ENCODE measurements at regions not wholly inside any gene's neighbourhood (a gene's known extent, or its start where the extent isn't known, plus 50 kb on each side); places are given as distances from the start of the nearest gene placed in this dataset.

GRCh38 chr2:36069074-36069473 is 286.5 kb upstream of the CRIM1 start:
- DNase-seq (ENCODE audit: extremely low read depth, low read depth), result no peak

DNA sequence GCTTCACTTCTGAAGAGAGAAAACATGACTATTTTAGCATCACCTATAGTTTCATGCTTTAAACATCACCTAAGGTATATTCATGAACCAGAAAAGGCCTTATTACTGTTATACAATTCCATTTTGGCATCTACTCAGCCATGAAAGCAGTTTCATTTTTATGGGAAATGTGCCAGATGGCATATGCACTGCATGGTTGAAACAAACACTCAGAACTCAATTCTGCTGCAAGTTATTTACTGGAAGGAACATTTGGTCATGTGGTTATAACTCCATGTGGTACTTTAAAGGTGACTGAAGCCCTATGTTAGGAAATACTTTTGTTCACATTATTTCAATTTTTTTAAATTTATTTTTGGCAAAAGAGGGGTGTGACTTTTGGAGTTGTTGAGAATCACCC is 287.5 kb upstream of the CRIM1 start:
- no peak for DNase-seq (ENCODE audit: extremely low read depth, low read depth)

DNA sequence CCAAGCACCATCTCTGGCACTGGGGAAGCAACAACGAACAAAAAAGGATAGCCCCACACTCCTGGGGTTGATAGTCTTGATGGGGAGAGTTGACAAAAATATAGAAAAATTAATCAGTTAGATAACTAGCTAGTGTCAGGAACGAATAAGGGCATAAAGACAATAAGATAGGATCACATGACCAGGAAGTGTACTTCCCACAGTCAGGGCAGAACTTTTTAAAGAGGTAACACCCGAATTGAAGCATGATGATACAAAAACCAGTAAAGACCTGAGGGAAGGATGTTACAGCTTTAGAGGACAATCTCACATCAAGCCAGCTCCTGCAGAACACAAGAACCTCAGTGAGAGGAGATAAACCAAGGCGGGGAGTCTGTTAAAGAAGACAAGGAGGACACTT is 295.4 kb upstream of the CRIM1 start:
- no peak for DNase-seq (ENCODE audit: extremely low read depth, low read depth)

DNA sequence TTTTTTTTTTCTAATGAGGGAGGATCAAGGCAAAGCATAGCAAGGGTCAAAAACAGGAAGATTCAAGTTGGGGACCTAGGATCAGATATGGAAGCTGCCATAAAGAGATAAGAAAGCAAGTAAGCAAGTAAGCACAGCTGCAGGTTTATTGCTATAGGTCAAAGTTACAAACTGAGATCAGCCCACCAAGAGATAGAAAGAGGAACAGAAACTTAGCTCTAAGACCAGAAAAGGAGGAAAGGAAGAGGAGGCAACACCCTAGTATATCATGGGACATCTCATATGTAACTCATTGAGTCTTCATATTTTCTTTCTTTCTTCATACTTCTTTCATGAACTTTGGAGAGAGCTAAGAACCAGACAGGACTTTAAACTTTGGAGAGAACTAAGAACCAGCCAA is 295.9 kb upstream of the CRIM1 start:
- no peak for DNase-seq (ENCODE audit: extremely low read depth, low read depth)

- no peak for DNase-seq (ENCODE audit: extremely low read depth, low read depth)
Observed at GRCh38 chr2:36058953-36059352, 296.6 kb upstream of the CRIM1 start.

DNA sequence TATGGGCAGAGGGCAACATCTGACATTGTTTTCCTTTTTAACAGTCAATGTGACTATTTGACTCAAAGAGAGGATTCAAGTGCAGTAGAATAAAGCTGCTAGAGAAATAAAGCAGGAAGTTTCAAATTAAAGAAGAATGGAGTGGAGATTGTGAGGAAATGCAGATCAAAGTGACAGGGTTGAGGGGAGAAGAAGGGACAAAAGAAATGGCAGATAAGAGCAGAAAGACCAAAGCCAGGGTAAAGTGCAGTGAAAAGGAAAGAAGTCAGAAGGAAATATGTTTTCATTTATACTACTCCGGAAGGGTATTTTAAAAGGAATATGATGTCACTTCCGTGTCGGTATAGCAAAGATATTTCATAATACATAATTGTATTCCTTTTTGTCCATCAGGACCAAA is 297.5 kb upstream of the CRIM1 start:
- DNase-seq (ENCODE audit: extremely low read depth, low read depth), result no peak

DNA sequence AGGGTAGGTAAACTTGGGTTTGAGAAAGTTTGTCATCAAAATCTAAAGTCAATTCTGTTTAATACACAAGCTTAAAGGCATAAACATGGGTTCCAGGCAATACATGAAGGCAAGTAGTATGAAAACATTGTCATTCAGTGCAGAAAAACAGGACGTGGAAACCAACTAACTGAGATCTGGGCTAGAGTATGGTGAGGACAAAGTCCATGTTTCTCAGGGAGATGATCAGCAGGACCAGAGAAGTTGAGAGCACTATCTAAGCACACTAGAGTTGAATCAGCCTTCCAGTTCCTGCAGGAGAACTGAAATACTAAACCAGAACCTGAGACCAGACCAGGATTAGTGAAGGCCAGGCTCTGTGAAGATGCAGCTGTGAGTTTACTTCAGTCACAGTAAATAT is 302.8 kb upstream of the CRIM1 start:
- DNase-seq (ENCODE audit: extremely low read depth, low read depth), result no peak

DNA sequence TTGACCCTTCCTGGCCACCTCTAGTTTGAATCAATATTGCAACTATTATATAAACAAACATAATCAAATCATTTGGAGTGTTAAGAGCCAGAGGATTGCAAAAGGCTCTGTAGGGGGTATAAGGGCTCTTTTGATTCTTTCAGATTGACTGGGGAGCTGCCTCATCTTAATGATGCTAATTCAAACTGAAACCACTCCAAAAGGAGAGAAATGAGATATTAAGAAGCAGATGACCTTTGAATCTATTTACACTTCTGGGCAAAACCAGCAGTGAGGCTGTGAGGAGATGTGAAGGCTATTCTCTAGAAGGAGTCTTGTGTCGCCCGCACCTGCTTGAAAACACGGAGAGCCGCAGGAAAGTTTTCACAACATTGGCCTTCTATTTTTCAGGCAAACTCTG is 311.2 kb upstream of the CRIM1 start:
- DNase-seq (ENCODE audit: extremely low read depth, low read depth), result no peak

GRCh38 chr2:36035137-36035536 is 320.4 kb upstream of the CRIM1 start:
- no peak for DNase-seq (ENCODE audit: extremely low read depth, low read depth)

DNA sequence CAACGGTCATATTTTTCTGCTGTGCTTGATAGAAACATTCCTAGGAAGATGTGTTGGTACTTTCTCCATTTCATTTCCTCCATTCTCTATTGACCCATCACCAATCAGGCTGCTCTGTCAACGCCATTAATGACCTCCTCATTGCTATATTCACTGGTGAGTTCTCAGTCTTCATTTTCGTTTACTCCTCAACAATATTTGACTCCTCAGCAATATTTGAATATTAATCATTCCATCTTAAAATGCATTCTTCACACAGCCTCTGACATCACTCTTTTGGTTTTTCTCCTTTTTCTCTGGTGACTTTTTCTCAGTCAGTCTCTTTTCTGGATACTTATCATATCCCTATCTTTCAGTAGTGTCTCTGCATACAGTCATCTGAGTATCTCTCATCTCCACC is 323.5 kb upstream of the CRIM1 start:
- DNase-seq (ENCODE audit: extremely low read depth, low read depth), result no peak

DNA sequence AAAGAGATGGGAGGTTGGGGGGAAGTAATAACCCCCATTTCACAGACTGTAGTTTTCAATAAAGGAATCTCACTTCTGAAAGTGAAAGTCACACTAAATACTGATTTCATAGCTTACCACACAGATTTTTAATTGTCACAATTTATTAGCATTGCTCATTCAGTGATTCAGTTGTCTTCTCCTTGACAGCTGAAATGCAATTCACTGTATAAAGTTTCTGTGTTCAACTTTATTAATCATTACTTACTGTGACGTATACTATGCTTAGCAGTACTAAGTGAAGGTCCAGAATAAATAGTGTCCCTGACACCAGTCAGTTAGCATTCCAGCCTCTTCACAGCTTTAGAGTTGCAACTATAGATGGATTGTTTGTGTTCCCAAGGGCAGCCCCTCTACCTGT is 324.1 kb upstream of the CRIM1 start:
- no peak for DNase-seq (ENCODE audit: extremely low read depth, low read depth)

DNA sequence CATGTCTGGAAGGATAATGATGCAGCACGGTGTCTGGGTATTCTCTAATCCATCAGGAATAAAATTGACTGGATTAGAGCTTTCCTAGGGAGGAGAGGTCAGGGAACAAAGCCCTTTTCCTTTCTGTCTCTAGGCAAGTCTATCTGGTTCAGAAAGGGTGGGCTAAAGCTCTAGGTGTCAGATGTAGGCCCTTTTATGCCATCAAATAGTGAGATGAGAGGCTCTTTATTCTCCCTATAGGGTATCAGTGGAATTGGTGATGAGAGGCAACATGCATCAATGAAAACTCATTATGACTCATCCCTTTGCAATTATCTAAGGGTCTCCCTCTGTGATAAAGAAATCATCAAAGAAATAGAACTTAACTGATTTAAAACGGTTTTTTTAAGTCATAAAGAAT is 328.0 kb upstream of the CRIM1 start:
- no peak for DNase-seq (ENCODE audit: extremely low read depth, low read depth)

- DNase-seq (ENCODE audit: extremely low read depth, low read depth), result no peak
Observed at GRCh38 chr2:36013064-36013463, 342.5 kb upstream of the CRIM1 start.

- DNase-seq (ENCODE audit: extremely low read depth, low read depth), result no peak
Observed at GRCh38 chr2:36006444-36006843, 349.1 kb upstream of the CRIM1 start.

DNA sequence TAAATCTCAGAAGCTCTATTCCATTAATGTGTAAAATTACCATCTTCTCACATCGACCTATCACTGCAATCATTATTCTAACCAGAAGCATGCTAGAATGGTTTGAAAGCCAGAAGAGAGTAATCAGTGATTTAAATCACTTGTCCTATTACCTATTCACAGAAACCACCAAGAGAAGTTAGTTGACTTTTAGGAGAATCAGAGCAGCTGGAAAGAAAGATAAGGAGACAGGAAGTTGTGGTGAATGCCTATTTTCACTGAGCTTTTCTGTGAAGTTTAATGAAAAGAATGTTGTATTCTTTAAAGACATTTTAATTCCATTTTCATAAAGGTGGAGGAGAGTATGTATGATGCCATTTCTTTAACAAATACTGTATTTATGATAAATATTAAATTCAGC is 352.6 kb upstream of the CRIM1 start:
- no peak for DNase-seq (ENCODE audit: extremely low read depth, low read depth)

DNA sequence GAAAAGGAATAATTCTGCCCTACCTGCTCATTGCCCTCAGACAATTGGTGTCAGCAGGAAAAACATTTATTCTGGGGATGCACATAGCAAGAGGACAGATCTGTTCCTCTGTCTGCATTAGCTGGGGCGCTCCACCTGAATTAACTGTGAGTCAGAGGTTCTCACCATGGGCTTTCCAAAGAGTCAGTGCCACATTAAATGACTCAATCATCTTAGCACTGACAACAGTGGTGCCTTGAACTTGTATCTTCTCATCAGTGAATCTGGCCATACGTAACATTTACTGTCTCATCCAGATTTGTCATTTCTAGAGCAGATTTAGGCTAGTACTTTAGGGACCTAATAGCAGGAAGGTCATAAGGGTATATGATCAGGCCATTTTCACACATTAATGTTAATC is 358.1 kb upstream of the CRIM1 start:
- DNase-seq (ENCODE audit: extremely low read depth, low read depth), result no peak

DNA sequence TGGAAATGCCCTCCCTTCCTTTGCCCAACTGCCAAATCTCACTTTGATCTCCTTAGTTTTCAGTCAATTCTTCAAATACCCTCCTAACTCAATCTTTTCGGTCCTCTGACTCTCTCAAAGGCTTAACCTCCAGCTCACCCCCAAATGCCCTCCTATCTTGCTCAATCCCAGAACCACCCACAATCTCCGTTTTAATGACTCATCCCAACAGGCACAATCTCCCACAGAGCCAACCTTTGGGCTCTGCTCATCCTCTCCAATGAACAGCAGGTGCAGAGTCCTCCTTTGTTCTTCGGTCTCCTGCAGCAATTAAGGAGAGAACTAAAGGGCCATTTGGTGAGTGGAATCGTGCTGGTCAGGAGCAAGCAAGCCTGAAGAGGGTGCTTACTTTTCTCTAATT is 366.1 kb upstream of the CRIM1 start:
- DNase-seq (ENCODE audit: extremely low read depth, low read depth), result no peak

GRCh38 chr2:35989040-35989439 is 366.5 kb upstream of the CRIM1 start:
- no peak for DNase-seq (ENCODE audit: extremely low read depth, low read depth)

DNA sequence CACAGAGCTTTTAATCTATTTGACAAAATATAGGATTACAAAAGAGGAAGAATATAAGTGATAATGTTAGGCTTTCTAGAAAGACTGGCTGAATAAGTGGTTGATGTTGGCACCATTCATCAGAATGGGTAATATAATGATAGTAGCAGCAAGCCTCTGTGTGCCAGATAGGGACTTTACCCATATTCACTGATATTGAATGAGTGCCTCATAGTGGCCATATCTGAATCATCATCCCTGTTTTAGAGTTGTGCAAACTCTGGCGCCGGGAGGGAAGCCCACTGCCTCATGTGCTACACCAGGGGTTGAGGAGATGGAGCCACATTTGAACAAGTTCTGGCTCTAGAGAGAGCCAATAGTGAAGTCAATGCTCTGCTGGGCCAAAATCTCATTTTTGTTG is 368.7 kb upstream of the CRIM1 start:
- DNase-seq (ENCODE audit: extremely low read depth, low read depth), result no peak

DNA sequence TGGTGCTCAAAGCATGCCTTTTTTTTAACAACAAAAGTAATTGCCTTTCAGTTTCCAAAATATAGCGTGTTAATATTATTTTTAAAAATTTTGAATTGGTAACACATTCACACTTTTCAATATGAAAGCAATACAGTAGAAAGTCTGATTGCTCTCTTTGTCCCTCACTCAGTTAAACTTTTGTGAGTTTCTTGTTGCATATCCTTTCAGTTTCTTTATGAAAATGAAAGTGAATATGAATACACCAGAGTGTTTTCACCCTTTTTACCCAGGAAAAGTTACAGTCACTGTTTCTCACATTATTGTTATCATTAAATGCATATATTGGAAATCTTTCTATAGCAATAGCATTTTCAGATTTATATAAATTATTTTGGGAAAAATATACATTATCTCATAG is 377.4 kb upstream of the CRIM1 start:
- no peak for DNase-seq (ENCODE audit: extremely low read depth, low read depth)

- DNase-seq (ENCODE audit: extremely low read depth, low read depth), result no peak
Observed at GRCh38 chr2:35976611-35977010, 379.0 kb upstream of the CRIM1 start.

DNA sequence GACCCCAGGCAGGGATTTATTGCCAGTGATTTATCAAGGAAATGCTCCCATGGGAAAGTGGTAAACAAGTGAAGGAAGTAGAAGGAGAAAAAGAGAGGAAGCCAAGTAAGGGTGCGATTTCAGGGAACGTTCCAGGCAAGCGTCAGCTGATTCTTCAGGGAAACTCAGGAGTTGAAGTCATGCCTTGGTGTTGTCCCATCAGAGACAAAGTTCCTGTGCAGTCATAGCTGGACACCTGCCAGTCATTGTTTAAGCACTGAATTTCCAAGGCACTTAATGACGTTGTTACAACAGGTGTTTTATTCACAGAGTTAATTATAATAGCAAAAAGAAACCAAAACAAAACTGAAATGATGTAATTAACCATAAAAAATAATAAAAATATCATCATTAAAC is 381.8 kb upstream of the CRIM1 start:
- DNase-seq (ENCODE audit: extremely low read depth, low read depth), result no peak

DNA sequence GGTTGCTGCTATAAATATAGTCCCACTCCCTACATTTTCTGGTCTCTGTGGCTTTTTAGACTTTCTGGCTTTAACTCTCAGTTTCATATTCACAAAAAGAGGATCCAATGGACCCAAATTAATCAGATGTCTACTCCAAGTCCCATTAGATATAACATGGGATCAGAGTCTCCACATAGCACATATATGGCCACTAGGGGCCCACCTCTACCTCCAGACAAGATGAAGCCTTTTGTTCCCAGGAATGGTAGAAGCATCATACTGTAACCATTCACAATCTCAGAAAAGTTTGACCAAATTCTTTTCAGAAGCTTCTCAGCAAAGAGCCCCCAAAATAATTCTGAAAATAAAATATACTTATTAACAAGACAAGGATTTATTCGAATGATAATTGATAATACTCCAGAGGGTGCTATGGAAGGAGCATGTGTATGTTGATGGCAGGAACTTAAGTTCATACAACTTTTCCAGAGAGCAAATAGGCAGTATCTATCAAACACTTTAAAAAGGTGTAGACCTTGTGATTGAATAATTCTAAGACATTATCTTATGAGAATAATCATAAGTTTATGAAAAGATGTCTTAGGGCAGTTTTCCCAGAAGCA is 382.3 kb upstream of the CRIM1 start:
- peak; percentile 36 for DNase-seq (ENCODE audit: extremely low read depth, low read depth)

DNA sequence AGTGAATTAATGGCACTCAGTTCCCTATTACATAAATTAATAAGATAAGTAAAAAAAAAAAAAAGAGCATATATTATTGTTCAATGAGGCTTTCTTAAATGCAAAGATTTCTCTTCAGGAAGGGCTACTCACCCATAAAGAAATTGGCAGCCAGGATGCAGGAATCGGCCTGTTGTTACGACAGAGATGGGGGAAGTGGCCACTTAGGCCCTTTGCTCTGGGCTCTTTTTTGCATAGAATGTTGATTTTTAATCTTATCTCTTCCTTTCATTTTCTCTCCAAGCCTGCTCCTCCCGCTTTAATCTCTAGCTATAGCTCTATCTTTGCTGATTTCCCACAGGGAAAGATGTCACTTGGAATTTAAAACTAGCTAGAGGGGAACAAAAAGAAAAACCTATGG is 391.8 kb upstream of the CRIM1 start:
- DNase-seq (ENCODE audit: extremely low read depth, low read depth), result no peak
